HAP-1 (cell line): ENCODE measurements at regions not wholly inside any gene's neighbourhood (a gene's known extent, or its start where the extent isn't known, plus 50 kb on each side); places are given as distances from the start of the nearest gene placed in this dataset.

Experiments
- DNase-seq, 2 experiments: peaks; one replicate each; pipeline ENCODE4 v3.0.0-alpha.2; 2016 to 2020; ENCODE audit warnings: low spot score in 2 of 2
- H3K27me3 ChIP-seq: fragments of 250-450 bp; sonication (Bioruptor Pico); 2 replicates; pipeline ENCODE4 v1.5.1; 2020; ENCODE audit warnings: low read depth, mild to moderate bottlenecking, moderate library complexity
- H3K36me3 ChIP-seq: fragments of 250-450 bp; sonication (Bioruptor Pico); replicated peaks from 2 replicates; pipeline ENCODE4 v1.5.1; 2020; ENCODE audit warnings: mild to moderate bottlenecking
- H3K4me1 ChIP-seq: fragments of 250-450 bp; sonication (Bioruptor Pico); 2 replicates; pipeline ENCODE4 v1.5.1; 2020; ENCODE audit warnings: mild to moderate bottlenecking
- H3K4me3 ChIP-seq: fragments of 250-450 bp; sonication (Bioruptor Pico); 2 replicates; pipeline ENCODE4 v1.5.1; 2020; ENCODE audit warnings: mild to moderate bottlenecking, moderate library complexity
- H3K9me3 ChIP-seq: fragments of 250-450 bp; sonication (Bioruptor Pico); 2 replicates; pipeline ENCODE4 v1.5.1; 2020; ENCODE audit warnings: mild to moderate bottlenecking, moderate library complexity
- in situ Hi-C: fragments of 300-500 bp; cut with MboI; formaldehyde crosslinking; loops from 3 replicates; pipeline ENCODE4 v1.14.3; 2020; ENCODE audit warnings: low sequenced_read_pairs, inconsistent platforms, mixed read lengths

GRCh38 chr13:22655106-22655852 lies 525.5 kb upstream of the SGCG start:
- Histone ChIP-seq H3K4me3 (no peak overlapping the region), H3K9me3 (no peaks in the 10 kb centered on the region), H3K27me3 (no peaks in the 10 kb centered on the region), H3K4me1 (no peaks in the 10 kb centered on the region), H3K36me3 (no peaks in the 10 kb centered on the region)
- in situ Hi-C loops = no loop called here
- no peak for DNase-seq

GRCh38 chr13:22662771-22663170 lies 518.0 kb upstream of the SGCG start:
- in situ Hi-C loops = no loop called here
- no peak for DNase-seq
- no peak overlapping the region for H3K4me3 ChIP-seq
- no peaks in the 10 kb centered on the region for H3K9me3 ChIP-seq
- H3K4me1 ChIP-seq = no peaks in the 10 kb centered on the region
- no peaks in the 10 kb centered on the region for H3K36me3 ChIP-seq
- no peaks in the 10 kb centered on the region for H3K27me3 ChIP-seq

- Histone ChIP-seq H3K4me3 (no peak overlapping the region), H3K9me3 (no peaks in the 10 kb centered on the region; the same call in 1 of the 2 replicates), H3K27me3 (no peaks in the 10 kb centered on the region), H3K4me1 (no peaks in the 10 kb centered on the region), H3K36me3 (no peaks in the 10 kb centered on the region)
- in situ Hi-C loops = no loop called here
- no peak for DNase-seq
Measured at GRCh38 chr13:22665506-22665905, 515.3 kb upstream of the SGCG start.

GRCh38 chr13:22690756-22691155 lies 490.0 kb upstream of the SGCG start:
- no peak for DNase-seq
- Histone ChIP-seq H3K36me3 (no peaks in the 10 kb centered on the region), H3K27me3 (no peaks in the 10 kb centered on the region), H3K4me1 (no peaks in the 10 kb centered on the region), H3K4me3 (no peak overlapping the region), H3K9me3 (no peaks in the 10 kb centered on the region)
- in situ Hi-C loops = no loop called here

- Histone ChIP-seq H3K36me3 (no peaks in the 10 kb centered on the region), H3K4me3 (no peak overlapping the region), H3K27me3 (no peaks in the 10 kb centered on the region), H3K9me3 (no peaks in the 10 kb centered on the region), H3K4me1 (no peaks in the 10 kb centered on the region)
- DNase-seq = no peak
- in situ Hi-C loops = no loop called here
Measured at GRCh38 chr13:22693691-22694090, 487.1 kb upstream of the SGCG start.

GRCh38 chr13:22696433-22696832 lies 484.3 kb upstream of the SGCG start:
- no peaks in the 10 kb centered on the region for H3K4me1 ChIP-seq
- no peaks in the 10 kb centered on the region for H3K9me3 ChIP-seq
- no peaks in the 10 kb centered on the region for H3K27me3 ChIP-seq
- no peak overlapping the region for H3K4me3 ChIP-seq
- no peak for DNase-seq
- in situ Hi-C loops = no loop called here
- no peaks in the 10 kb centered on the region for H3K36me3 ChIP-seq

- Histone ChIP-seq H3K36me3 (no peaks in the 10 kb centered on the region), H3K9me3 (no peaks in the 10 kb centered on the region), H3K27me3 (no peaks in the 10 kb centered on the region), H3K4me3 (no peak overlapping the region), H3K4me1 (no peaks in the 10 kb centered on the region)
- no peak for DNase-seq
- in situ Hi-C loops = no loop called here
Measured at GRCh38 chr13:22698467-22698866, 482.3 kb upstream of the SGCG start.

- no peak overlapping the region for H3K4me3 ChIP-seq
- H3K27me3 ChIP-seq = no peaks in the 10 kb centered on the region
- no peaks in the 10 kb centered on the region for H3K9me3 ChIP-seq
- in situ Hi-C loops = no loop called here
- H3K36me3 ChIP-seq = no peaks in the 10 kb centered on the region
- no peak for DNase-seq
- no peaks in the 10 kb centered on the region for H3K4me1 ChIP-seq
Measured at GRCh38 chr13:22700246-22700887, 480.4 kb upstream of the SGCG start.

- no peak overlapping the region for H3K4me3 ChIP-seq
- in situ Hi-C loops = no loop called here
- H3K36me3 ChIP-seq = no peaks in the 10 kb centered on the region
- H3K9me3 ChIP-seq = no peaks in the 10 kb centered on the region
- no peaks in the 10 kb centered on the region for H3K4me1 ChIP-seq
- H3K27me3 ChIP-seq = no peaks in the 10 kb centered on the region
- DNase-seq = peak in 1 of 2 experiments; percentile 15
Measured at GRCh38 chr13:22703601-22704209, 477.1 kb upstream of the SGCG start.

- in situ Hi-C loops = no loop called here
- DNase-seq = no peak
- H3K9me3 ChIP-seq = no peaks in the 10 kb centered on the region
- H3K4me3 ChIP-seq = no peak overlapping the region
- no peaks in the 10 kb centered on the region for H3K27me3 ChIP-seq
- H3K36me3 ChIP-seq = no peaks in the 10 kb centered on the region
- no peaks in the 10 kb centered on the region for H3K4me1 ChIP-seq
Measured at GRCh38 chr13:22707946-22708345, 472.8 kb upstream of the SGCG start.

- in situ Hi-C loops = no loop called here
- H3K4me1 ChIP-seq = no peaks in the 10 kb centered on the region
- H3K27me3 ChIP-seq = no peaks in the 10 kb centered on the region
- DNase-seq = no peak
- H3K36me3 ChIP-seq = no peaks in the 10 kb centered on the region
- H3K9me3 ChIP-seq = no peaks in the 10 kb centered on the region
- no peak overlapping the region for H3K4me3 ChIP-seq
Measured at GRCh38 chr13:22717036-22717435, 463.7 kb upstream of the SGCG start.

- H3K4me3 ChIP-seq = no peak overlapping the region
- H3K9me3 ChIP-seq = no peaks in the 10 kb centered on the region
- DNase-seq = no peak
- no peaks in the 10 kb centered on the region for H3K27me3 ChIP-seq
- no peaks in the 10 kb centered on the region for H3K4me1 ChIP-seq
- H3K36me3 ChIP-seq = no peaks in the 10 kb centered on the region
- in situ Hi-C loops = no loop called here
Measured at GRCh38 chr13:22726726-22727125, 454.1 kb upstream of the SGCG start.

GRCh38 chr13:22735011-22735995 lies 445.5 kb upstream of the SGCG start:
- H3K9me3 ChIP-seq = no peaks in the 10 kb centered on the region
- no peaks in the 10 kb centered on the region for H3K27me3 ChIP-seq
- no peaks in the 10 kb centered on the region for H3K4me1 ChIP-seq
- no peaks in the 10 kb centered on the region for H3K36me3 ChIP-seq
- no peak overlapping the region for H3K4me3 ChIP-seq
- DNase-seq = no peak
- in situ Hi-C loops = no loop called here
